Right hindlimb (tissue), 1 donor: ENCODE measurements at regions not wholly inside any gene's neighbourhood (a gene's known extent, or its start where the extent isn't known, plus 50 kb on each side); places are given as distances from the start of the nearest gene placed in this dataset.

Source experiments
- DNase-seq: peaks from one replicate; pipeline ENCODE4 v3.0.0-alpha.2; 2018

DNA sequence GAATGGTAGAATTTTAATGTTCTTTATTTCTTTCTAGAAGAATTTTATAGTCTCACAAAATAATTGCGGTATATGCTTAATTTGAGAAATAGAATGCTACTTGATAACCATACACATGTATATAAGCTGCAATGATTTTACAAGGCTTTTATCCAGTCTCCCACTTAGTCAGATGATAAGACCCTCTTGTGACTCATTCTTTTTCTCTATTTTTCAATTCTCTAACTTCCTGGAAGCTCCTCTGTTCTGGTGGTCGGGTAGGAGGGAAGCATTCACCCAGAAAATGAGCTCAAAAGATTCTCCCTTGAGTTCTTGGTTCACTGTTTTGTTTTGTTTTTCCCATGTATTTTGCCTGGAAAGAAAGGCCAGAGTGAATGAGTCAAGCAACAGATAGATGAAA lies 546.6 kb downstream of the INHBA start:
- DNase-seq, result no peak

- no peak for DNase-seq
These were observed 549.6 kb downstream of the INHBA start for GRCh38 chr7:41153268-41153667.

DNA sequence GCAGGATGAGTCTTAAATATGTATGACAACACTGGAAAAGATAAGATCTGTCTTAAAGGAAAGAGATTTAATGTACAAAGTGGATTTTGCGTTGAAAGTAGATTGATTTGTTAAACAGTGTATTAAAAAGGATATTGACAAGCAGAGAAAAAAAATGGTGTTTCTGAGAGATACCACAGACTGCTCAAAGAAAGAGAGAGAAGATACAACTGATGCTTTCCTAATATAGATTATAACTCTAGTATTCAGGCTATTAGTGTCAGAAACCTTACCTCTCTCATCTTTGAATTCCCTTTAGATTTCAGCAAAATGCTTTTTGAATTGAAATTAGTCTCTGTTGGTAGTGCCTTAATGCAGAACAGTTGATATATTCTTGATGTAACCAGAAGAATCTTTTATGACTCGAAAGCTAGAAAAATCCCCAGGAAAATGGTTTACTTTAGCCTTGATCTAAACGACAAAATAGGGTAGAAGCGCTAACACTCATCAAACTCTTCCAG lies 550.7 kb downstream of the INHBA start:
- no peak for DNase-seq

GRCh38 chr7:41149576-41149975 lies 553.3 kb downstream of the INHBA start:
- DNase-seq, result no peak

DNA sequence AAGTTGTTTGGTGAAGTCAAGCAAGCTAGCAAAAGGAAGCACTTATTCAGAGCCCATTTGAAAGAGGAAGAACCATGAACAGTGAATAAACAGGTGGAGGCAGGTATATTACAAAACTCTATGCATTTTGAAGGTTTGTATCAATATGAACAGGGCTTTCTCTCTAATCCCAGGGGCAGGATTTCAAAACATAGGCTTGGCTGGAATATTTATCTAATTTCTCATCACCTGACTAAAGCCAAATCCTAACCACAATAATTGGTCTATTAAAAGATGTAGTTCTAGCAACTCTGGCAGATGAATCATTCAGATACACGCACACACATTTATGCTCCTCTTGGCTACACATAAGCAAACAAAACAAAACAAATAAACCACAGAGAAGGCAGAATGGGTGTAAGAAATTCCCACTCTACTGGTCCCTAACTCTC lies 554.4 kb downstream of the INHBA start:
- no peak for DNase-seq

DNA sequence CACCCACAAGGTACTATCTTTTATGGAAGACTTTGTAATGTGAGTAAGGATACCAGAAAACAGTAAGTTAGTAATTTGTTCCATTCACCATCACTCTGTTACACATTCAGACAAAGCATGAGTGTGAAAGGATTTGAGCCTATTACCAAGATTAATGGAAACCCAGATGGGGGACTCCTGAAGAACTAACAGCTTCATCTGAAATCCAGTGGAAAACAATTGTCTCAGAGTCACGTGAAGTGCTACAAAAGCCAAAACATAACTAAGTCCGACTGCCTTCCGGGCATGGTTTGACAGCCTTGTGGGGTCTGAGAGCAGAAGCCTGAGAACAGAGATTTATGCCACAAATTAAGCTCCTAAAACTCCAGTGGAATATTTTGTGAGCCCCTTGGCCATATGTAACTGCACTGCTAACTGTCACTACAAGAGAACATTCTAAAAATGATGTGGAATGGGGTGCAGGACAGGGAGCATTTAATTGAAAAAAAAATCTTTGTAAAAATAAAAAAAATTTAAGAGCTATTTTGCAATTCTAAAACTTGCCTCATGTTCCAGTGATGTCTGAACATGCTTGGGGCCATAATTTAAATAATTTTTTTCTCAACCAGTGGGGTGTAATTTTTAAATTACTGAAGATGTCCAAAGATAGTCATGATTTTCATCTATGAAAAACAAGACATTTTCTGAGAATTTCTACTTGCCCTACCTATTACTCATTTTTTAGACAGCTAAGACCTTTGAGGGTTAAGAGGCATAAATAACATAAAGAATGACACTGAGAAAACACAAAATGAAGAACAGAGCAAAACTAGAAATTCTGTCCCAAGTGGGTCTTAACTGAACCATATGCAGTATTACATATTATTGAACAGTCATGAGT lies 555.0 kb downstream of the INHBA start:
- no peak for DNase-seq

DNA sequence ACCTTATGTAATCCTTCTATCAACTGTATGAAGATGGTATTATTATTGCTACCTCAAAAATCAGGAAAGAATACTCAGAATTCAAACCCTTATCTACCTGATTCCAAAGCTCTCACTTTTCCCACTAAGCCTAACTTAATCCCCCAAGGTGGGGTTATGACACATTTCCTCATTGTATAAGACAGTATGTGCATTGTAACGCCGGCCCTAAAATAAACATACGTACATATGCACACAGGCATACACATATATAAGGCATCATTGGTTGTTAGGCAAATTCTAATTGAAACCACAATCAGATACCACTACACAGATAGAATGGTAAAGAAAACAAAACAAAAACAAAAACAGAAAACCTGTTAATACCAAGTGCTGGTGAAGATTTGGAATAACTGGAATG lies 556.5 kb downstream of the INHBA start:
- DNase-seq, result no peak

GRCh38 chr7:41145656-41146055 lies 557.2 kb downstream of the INHBA start:
- DNase-seq, result no peak

DNA sequence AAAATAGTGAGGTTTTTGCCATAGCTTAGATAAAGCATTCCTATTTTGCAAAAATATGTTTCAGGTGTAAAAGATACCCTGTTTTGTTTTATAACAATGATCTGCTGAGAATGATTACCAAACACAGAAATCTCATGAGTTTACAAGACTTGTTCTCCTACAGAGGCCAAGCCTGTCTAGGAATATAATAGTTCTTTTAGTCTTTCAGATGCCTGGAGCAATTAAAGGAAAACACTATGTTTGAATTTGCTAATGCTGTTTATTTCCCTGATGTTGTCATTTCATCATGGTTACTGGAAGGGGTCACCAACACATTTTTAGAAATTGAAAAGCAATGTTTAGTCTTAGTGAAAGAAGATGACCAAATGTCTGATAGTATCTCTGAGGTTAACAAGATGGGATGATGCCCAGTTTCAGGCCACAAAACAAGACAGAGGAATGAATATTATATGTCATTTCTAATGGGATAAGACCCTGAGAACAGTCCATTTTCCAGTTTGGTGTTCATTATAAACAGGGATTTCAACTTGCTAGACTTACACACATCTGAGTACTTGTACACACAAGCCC lies 559.9 kb downstream of the INHBA start:
- DNase-seq, result no peak

DNA sequence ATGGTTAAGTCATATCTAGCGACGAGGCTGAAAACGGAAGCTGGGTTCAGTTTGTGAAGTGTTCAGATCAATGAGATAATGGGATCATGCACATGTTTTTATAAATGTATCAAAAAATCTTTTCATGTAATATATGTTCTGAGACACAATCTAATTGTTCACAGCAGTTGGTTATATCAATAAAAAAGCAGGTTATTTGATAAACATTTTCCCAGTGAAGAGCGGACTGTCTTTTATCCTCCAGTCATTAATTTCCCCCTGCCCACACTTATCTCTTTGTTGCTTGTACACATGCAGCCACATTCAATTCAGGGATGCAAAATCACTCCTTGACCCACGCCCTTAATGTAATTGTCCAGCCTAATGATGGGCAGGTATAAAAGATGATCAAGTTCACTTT lies 563.1 kb downstream of the INHBA start:
- no peak for DNase-seq

DNA sequence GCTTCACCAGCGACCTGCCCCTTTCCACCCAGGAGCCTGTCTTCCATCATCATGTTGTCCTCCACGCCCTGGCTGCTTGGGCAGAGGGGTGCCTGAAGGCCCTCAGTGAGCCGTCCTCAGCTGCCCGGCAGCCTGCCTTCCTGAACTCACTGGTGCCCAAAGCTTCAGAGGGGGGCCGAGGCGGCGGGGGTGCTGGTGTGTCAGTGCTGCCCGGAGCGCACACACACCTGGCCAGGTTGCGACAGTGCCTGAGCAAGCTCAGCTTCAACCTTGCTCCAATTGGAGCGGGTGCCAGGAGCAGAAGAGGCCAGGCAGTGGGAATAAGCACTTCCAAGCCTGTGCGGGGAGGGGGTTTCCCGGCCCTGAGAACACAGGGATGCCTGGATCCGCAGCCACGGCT lies 566.3 kb downstream of the INHBA start:
- no peak for DNase-seq

GRCh38 chr7:41135511-41135910 lies 567.4 kb downstream of the INHBA start:
- DNase-seq, result no peak

DNA sequence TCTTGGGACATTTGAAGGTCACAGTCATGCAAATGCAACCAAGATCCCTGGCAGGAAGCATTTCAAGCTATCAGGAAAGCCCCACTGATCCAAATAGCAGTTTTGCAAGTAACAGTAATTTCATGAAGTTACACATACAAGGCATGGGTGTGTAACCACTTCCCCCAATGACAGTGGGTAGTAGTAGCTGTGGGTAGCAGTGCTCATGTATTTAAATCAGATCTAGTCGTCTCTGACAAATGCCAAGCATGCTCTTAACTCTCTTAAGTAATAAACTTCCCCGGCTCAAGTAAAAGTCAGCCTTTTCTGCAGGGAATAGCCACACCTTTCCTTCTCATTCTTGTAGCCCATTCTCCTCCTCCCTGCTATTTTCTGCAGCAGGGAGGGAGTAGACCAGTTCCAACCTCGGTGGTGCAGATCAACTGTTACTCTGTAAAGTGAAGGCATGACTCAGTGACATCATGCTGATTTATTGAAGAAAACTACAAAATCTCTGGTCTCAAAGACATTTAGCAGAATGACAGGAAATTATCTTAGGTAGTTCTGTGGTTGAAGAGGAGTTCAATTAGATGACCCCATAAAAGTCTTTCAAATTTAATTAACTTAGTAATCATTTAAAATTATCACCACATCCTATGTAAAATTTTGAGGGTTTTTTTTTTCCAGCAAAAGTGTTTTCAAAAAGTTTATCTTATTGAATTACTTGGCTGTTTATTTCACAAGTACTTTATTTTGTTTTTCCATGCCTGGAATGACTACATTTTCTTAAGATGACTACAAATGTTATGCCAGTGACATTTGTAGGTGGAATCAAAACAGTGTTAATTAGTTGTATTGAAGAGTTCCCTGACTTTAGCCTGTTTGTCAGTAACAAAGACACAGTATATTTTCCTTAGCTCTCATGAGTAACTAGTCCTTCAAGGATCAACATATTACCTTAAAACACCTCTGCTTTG lies 568.3 kb downstream of the INHBA start:
- no peak for DNase-seq

DNA sequence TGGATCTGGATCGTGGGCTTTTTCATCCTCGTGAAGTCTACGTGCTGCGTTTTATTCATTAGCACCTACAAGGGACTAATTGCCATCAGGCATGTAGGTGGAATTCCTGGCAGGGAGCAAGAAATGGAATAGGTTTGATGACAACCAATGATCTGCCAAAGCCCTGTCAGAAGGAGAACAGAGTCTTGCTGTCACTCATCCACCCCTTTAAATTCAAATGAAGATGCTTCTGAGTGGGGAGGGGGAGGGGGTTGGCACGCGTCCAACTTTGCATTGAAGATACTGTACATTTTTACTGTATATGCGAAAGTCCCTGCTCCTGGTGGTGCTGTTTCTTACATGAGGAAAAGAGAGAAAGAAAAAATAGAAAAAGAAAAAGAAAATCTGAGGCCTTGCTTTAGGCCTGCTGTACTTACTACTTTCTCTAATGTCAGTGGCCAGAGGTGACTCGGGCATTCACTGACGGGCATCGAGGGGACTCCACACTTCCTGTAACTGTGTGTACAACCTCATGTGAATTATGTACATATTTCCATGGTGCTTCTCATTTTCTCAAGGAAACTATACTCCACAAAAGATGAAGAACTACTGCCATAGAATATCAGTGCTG lies 569.1 kb downstream of the INHBA start:
- no peak for DNase-seq

DNA sequence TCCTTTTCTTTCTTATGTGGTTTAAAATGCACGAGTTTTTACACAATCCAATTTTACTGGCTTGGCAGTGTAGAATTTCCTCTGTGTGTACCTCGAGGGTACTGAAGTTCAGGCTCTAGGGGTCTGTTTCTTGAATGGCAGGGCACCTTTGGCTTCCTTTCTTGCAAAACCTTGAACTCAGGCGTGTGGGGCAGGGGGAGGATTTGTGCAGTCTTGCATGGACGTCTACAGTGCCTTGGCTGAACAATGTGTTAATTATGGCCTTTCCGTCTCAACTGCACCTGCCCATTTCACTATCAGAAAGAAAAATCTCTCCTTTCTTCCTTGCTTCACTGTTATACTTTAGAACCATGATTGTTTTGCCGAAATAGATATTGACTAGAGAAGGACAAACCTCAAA lies 570.9 kb downstream of the INHBA start:
- DNase-seq, result no peak

DNA sequence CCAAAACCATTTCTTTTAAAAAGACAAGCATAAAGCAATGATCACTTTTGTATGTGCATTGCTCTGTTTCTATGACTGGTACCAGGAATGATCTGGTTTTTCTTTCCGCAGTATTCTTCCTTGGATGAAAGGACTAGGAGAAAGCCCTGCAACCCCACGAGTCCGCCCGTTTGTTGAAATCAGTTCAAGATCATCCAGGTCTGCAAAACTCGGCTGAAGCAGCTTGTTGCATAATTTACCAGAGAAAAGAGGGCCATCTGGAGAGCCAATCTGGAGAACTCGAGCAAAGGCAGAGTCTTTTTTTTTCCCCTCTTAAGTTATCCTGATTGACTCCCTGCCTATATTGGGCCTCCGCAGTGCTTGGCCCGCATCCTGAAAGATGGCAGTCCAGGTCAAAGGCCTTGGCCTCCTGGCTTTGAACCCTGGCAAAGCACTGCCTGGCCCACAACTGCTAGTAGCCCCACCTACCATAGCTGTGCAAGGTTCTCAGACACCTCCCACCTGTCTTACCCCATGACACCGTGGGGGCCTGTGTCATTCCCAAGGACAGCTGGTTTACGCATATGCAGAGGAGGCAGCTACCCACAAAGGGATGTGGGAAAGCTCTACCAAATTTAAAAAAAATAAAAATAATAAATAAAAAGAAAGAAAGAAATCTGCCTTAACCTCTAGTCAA lies 572.2 kb downstream of the INHBA start:
- peak; percentile 32 for DNase-seq

- DNase-seq, result no peak
These were observed 572.8 kb downstream of the INHBA start for GRCh38 chr7:41130086-41130485.

GRCh38 chr7:41125343-41125742 lies 577.5 kb downstream of the INHBA start:
- no peak for DNase-seq

DNA sequence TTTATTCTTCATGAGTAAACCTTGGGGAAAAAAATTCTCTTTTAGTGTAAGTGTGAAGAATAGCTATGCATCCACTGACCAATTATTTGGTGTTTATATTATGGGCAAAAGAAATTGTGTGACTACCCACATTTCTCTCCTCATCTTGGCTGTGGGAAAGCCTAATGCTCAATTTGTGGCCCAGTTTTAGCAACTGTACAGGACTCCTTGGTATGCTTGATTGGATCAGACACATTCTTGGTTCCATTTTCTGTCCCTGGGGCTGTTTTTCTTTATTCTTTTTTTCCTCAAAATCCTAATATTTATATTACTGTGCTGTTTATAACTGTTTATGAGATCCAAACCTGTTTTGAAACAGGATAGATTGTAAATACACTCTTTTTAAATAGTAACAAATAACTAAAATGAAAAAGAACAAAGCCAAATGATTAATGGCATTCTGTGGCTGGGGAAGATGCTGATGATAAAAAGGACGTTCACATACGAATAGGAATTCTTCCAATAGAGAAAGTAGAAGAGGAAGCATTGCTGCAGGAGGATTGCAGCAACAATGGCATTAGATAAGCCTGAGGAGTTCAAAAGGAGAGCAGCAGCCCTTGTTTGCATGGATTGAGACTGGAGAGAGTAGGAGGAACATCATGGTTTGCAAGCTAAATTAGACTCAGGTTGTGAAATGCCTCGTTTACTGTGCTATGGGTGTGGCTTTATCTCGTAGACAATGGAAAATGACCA lies 580.5 kb downstream of the INHBA start:
- DNase-seq, result no peak

- no peak for DNase-seq
These were observed 581.7 kb downstream of the INHBA start for GRCh38 chr7:41121228-41121627.

- DNase-seq, result no peak
These were observed 584.4 kb downstream of the INHBA start for GRCh38 chr7:41118486-41118885.

DNA sequence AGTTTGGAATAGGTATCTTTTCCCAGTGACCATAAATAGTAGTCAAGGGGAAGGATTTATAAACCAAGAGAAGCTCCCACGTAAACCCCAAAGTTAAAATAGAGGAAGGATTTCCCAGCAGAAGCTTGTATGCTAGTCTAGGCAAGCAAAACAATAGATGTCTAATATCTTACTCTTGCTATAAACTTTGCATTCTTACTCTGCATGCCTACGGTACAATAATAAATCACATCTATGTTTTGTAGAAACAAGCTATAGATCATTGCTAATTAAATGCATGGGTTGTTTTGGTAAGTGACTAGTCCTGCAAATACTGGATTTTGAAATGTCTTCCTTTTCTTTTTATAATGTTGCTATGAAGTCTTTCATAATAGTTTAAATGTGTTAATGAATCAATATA lies 585.5 kb downstream of the INHBA start:
- DNase-seq, result no peak
